B cell (primary cell): ENCODE measurements at regions not wholly inside any gene's neighbourhood (a gene's known extent, or its start where the extent isn't known, plus 50 kb on each side); places are given as distances from the start of the nearest gene placed in this dataset.

Experiments
- CTCF ChIP-seq: fragments of 200-600 bp; IDR thresholded peaks from one replicate; pipeline ENCODE4 v1.8.0; 2022; ENCODE audit warnings: antibody characterized with exemption, mild to moderate bottlenecking
- EZH2 ChIP-seq: IDR thresholded peaks from 2 replicates; pipeline ENCODE4 v1.6.1; 2012; ENCODE audit warnings: borderline replicate concordance, low read depth, mild to moderate bottlenecking, moderate library complexity, low read length; ENCODE audit not compliant: insufficient read depth, poor library complexity, severe bottlenecking

DNA sequence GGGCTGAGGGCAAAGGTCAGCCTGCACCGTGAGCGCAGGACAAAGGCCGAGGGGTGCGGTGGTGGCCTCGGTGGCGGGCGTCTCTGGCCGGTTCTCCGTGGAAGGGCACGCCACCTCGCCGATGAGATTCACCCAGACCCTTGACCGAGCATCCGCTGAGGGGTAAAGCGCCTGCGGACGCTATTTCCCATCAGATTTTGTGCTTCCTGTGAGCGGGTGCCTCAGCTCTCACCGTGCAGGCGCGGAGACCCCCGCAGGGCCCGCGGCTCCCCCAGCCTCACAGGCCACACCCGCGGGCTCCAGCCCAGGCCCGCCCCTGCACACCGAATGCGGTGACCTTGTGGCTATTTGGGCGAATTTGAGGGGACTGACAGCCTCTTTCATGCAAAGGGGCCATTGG, 348.0 kb downstream of the TEX29 start:
- TF ChIP-seq CTCF, result no peak
- no peak for TF ChIP-seq EZH2
